Dendritic cell treated with granulocyte-macrophage colony-stimulating factor and Interleukin-4, amounts not matched to agents 40 ng/mL and 50 ng/mL, for 4 days (primary cell): ENCODE measurements at regions not wholly inside any gene's neighbourhood (a gene's known extent, or its start where the extent isn't known, plus 50 kb on each side); places are given as distances from the start of the nearest gene placed in this dataset.

ENCODE experiments used
- H3K27ac Mint-ChIP-seq: one replicate; pipeline ENCODE4 v1.8.0; 2022; ENCODE audit warnings: mild to moderate bottlenecking, mixed read lengths
- H3K27me3 Mint-ChIP-seq: one replicate; pipeline ENCODE4 v1.8.0; 2022; ENCODE audit warnings: mild to moderate bottlenecking, mixed read lengths
- H3K36me3 Mint-ChIP-seq: one replicate; pipeline ENCODE4 v1.8.0; 2022; ENCODE audit warnings: low read depth, mixed read lengths
- H3K4me1 Mint-ChIP-seq: one replicate; pipeline ENCODE4 v1.8.0; 2022; ENCODE audit warnings: low read depth, mixed read lengths
- H3K4me3 Mint-ChIP-seq: one replicate; pipeline ENCODE4 v1.8.0; 2022; ENCODE audit warnings: mild to moderate bottlenecking, moderate library complexity, mixed read lengths
- H3K9me3 Mint-ChIP-seq: one replicate; pipeline ENCODE4 v1.8.0; 2022; ENCODE audit warnings: mixed read lengths
- intact Hi-C: fragments of 100-400 bp; cut with micrococcal nuclease; formaldehyde crosslinking; loops from one replicate; pipeline ENCODE4 v1.15.0; 2022

- H3K27ac Mint-ChIP-seq: no peak overlapping the region
- no peaks in the 10 kb centered on the region for H3K4me1 Mint-ChIP-seq
- H3K27me3 Mint-ChIP-seq: no peaks in the 10 kb centered on the region
- no peaks in the 10 kb centered on the region for H3K9me3 Mint-ChIP-seq
- no peaks in the 10 kb centered on the region for H3K36me3 Mint-ChIP-seq
- intact Hi-C loops: no loop called here
- H3K4me3 Mint-ChIP-seq: no peak overlapping the region
Measured at GRCh38 chrX:16304751-16305150, 137.5 kb downstream of the MAGEB17 start.

GRCh38 chrX:16305187-16305586, 137.9 kb downstream of the MAGEB17 start:
- Mint-ChIP-seq H3K9me3 (no peaks in the 10 kb centered on the region), H3K36me3 (no peaks in the 10 kb centered on the region), H3K27me3 (no peaks in the 10 kb centered on the region), H3K4me3 (no peak overlapping the region), H3K4me1 (no peaks in the 10 kb centered on the region), H3K27ac (no peak overlapping the region)
- intact Hi-C loops: no loop called here

- Mint-ChIP-seq H3K27ac (no peak overlapping the region), H3K4me1 (no peaks in the 10 kb centered on the region), H3K9me3 (no peaks in the 10 kb centered on the region), H3K36me3 (no peaks in the 10 kb centered on the region), H3K4me3 (no peak overlapping the region), H3K27me3 (no peaks in the 10 kb centered on the region)
- intact Hi-C loops: no loop called here
Measured at GRCh38 chrX:16307950-16308349, 140.7 kb downstream of the MAGEB17 start.

- no peaks in the 10 kb centered on the region for H3K36me3 Mint-ChIP-seq
- no peaks in the 10 kb centered on the region for H3K4me1 Mint-ChIP-seq
- no peaks in the 10 kb centered on the region for H3K27me3 Mint-ChIP-seq
- H3K9me3 Mint-ChIP-seq: no peaks in the 10 kb centered on the region
- no peak overlapping the region for H3K27ac Mint-ChIP-seq
- H3K4me3 Mint-ChIP-seq: no peak overlapping the region
- intact Hi-C loops: no loop called here
Measured at GRCh38 chrX:16308773-16309172, 141.5 kb downstream of the MAGEB17 start.

- Mint-ChIP-seq H3K36me3 (no peaks in the 10 kb centered on the region), H3K4me1 (no peaks in the 10 kb centered on the region), H3K27me3 (no peaks in the 10 kb centered on the region), H3K9me3 (no peaks in the 10 kb centered on the region), H3K27ac (no peak overlapping the region), H3K4me3 (no peak overlapping the region)
- intact Hi-C loops: no loop called here
Measured at GRCh38 chrX:16310326-16310725, 143.0 kb downstream of the MAGEB17 start.

- intact Hi-C loops: no loop called here
- H3K4me1 Mint-ChIP-seq: no peaks in the 10 kb centered on the region
- no peak overlapping the region for H3K27ac Mint-ChIP-seq
- no peak overlapping the region for H3K4me3 Mint-ChIP-seq
- no peaks in the 10 kb centered on the region for H3K36me3 Mint-ChIP-seq
- no peaks in the 10 kb centered on the region for H3K9me3 Mint-ChIP-seq
- H3K27me3 Mint-ChIP-seq: no peaks in the 10 kb centered on the region
Measured at GRCh38 chrX:16311671-16312070, 144.4 kb downstream of the MAGEB17 start.

- Mint-ChIP-seq H3K36me3 (no peaks in the 10 kb centered on the region), H3K4me3 (no peak overlapping the region), H3K4me1 (no peaks in the 10 kb centered on the region), H3K27me3 (no peaks in the 10 kb centered on the region), H3K27ac (no peak overlapping the region), H3K9me3 (no peaks in the 10 kb centered on the region)
- intact Hi-C loops: no loop called here
Measured at GRCh38 chrX:16312761-16313623, 145.7 kb downstream of the MAGEB17 start.

- intact Hi-C loops: no loop called here
- no peaks in the 10 kb centered on the region for H3K27me3 Mint-ChIP-seq
- H3K36me3 Mint-ChIP-seq: no peaks in the 10 kb centered on the region
- H3K9me3 Mint-ChIP-seq: no peaks in the 10 kb centered on the region
- H3K27ac Mint-ChIP-seq: no peak overlapping the region
- no peaks in the 10 kb centered on the region for H3K4me1 Mint-ChIP-seq
- H3K4me3 Mint-ChIP-seq: no peak overlapping the region
Measured at GRCh38 chrX:16316331-16316730, 149.1 kb downstream of the MAGEB17 start.

GRCh38 chrX:16319929-16320328, 152.6 kb downstream of the MAGEB17 start:
- H3K36me3 Mint-ChIP-seq: no peaks in the 10 kb centered on the region
- H3K4me3 Mint-ChIP-seq: no peak overlapping the region
- no peak overlapping the region for H3K27ac Mint-ChIP-seq
- no peaks in the 10 kb centered on the region for H3K4me1 Mint-ChIP-seq
- no peaks in the 10 kb centered on the region for H3K9me3 Mint-ChIP-seq
- H3K27me3 Mint-ChIP-seq: no peaks in the 10 kb centered on the region
- intact Hi-C loops: no loop called here

- Mint-ChIP-seq H3K36me3 (no peaks in the 10 kb centered on the region), H3K9me3 (no peaks in the 10 kb centered on the region), H3K4me1 (no peaks in the 10 kb centered on the region), H3K4me3 (no peak overlapping the region), H3K27me3 (no peaks in the 10 kb centered on the region), H3K27ac (no peak overlapping the region)
- intact Hi-C loops: no loop called here
Measured at GRCh38 chrX:16320765-16321355, 153.6 kb downstream of the MAGEB17 start.

GRCh38 chrX:16333453-16333852, 166.2 kb downstream of the MAGEB17 start:
- Mint-ChIP-seq H3K27ac (no peak overlapping the region), H3K27me3 (no peaks in the 10 kb centered on the region), H3K4me3 (no peak overlapping the region), H3K9me3 (no peaks in the 10 kb centered on the region), H3K4me1 (no peaks in the 10 kb centered on the region), H3K36me3 (no peaks in the 10 kb centered on the region)
- intact Hi-C loops: no loop called here

- no peaks in the 10 kb centered on the region for H3K36me3 Mint-ChIP-seq
- intact Hi-C loops: no loop called here
- no peaks in the 10 kb centered on the region for H3K4me1 Mint-ChIP-seq
- H3K27ac Mint-ChIP-seq: no peak overlapping the region
- H3K4me3 Mint-ChIP-seq: no peak overlapping the region
- no peaks in the 10 kb centered on the region for H3K27me3 Mint-ChIP-seq
- no peaks in the 10 kb centered on the region for H3K9me3 Mint-ChIP-seq
Measured at GRCh38 chrX:16335181-16335580, 167.9 kb downstream of the MAGEB17 start.

GRCh38 chrX:16347968-16348670, 180.8 kb downstream of the MAGEB17 start:
- Mint-ChIP-seq H3K27ac (no peak overlapping the region), H3K4me3 (no peak overlapping the region), H3K27me3 (peaks cover 2% of the 10 kb centered on the region), H3K9me3 (no peaks in the 10 kb centered on the region), H3K36me3 (no peaks in the 10 kb centered on the region), H3K4me1 (no peaks in the 10 kb centered on the region)
- intact Hi-C loops: no loop called here

- intact Hi-C loops: no loop called here
- no peaks in the 10 kb centered on the region for H3K27me3 Mint-ChIP-seq
- H3K27ac Mint-ChIP-seq: no peak overlapping the region
- H3K9me3 Mint-ChIP-seq: no peaks in the 10 kb centered on the region
- no peak overlapping the region for H3K4me3 Mint-ChIP-seq
- H3K36me3 Mint-ChIP-seq: no peaks in the 10 kb centered on the region
- no peaks in the 10 kb centered on the region for H3K4me1 Mint-ChIP-seq
Measured at GRCh38 chrX:16357902-16358301, 190.6 kb downstream of the MAGEB17 start.
